HepG2 (cell line): ENCODE measurements at regions not wholly inside any gene's neighbourhood (a gene's known extent, or its start where the extent isn't known, plus 50 kb on each side); places are given as distances from the start of the nearest gene placed in this dataset.

Experiments
- ATAC-seq: fragments of 200-7000 bp; cut with Tn5 transposase; 3 replicates; pipeline ENCODE4 v1.9.1; 2020; ENCODE audit warnings: mild to moderate bottlenecking, moderate library complexity
- BruUV-seq: library from RNA; stranded (reverse); fragments of 400-500 nt; replicated peaks from 2 replicates; lab custom pipeline; 2021; lab: Mats Ljungman, UMichigan
- CTCF ChIA-PET: fragments of 300-600 bp; formaldehyde crosslinking; extraction: SDS; loops from one replicate; lab custom pipeline; 2021; ENCODE audit warnings: low total read pairs, inconsistent platforms, low intra/inter-chr PET ratio; lab: Yijun Ruan, JAX
- POLR2A ChIA-PET: fragments of 350-600 bp; sonication (Branson Sonifier 250); formaldehyde crosslinking; loops from one replicate; lab custom pipeline; 2020; ENCODE audit warnings: antibody characterized with exemption, inconsistent platforms; lab: Yijun Ruan, JAX
- DNase-seq: peaks from one replicate; pipeline ENCODE4 v3.0.0-alpha.2; 2015; ENCODE audit warnings: low spot score
- FAIRE-seq: peaks from 3 replicates; lab custom pipeline; 2011; peaks lifted over from hg19 to GRCh38; lab: Jason Lieb, UNC
- H2AFZ ChIP-seq: one replicate; pipeline ENCODE4 v1.6.1; 2011; ENCODE audit warnings: low read length, inconsistent platforms
- H3K27ac ChIP-seq: fragments of 300-600 bp; 3 replicates; pipeline ENCODE4 v1.8.0; 2011; ENCODE audit warnings: mixed run types, mild to moderate bottlenecking, mixed read lengths, low read length, inconsistent platforms; ENCODE audit not compliant: insufficient read depth; ENCODE audit errors: extremely low read length
- H3K27me3 ChIP-seq, 2 experiments: fragments of 200-600 bp in 1 of 2; 2 replicates in 1 of 2; 3 replicates in 1 of 2; pipeline versions ENCODE4 v1.6.0 to v1.8.0; 2011; ENCODE audit warnings: low read length in 2 of 2, mild to moderate bottlenecking in 2 of 2, moderate library complexity in 2 of 2, inconsistent platforms in 1 of 2; ENCODE audit not compliant: insufficient read depth in 2 of 2, control insufficient read depth in 1 of 2
- H3K36me3 ChIP-seq, 2 experiments: fragments of 200-600 bp in 1 of 2; replicated peaks in 1 of 2; 2 replicates in 1 of 2; 3 replicates in 1 of 2; pipeline versions ENCODE4 v1.5.1 to v1.8.0; 2011; ENCODE audit warnings: low read length in 2 of 2, inconsistent platforms in 1 of 2; ENCODE audit not compliant: insufficient read depth in 2 of 2, control insufficient read depth in 1 of 2
- H3K4me1 ChIP-seq: 2 replicates; pipeline ENCODE4 v1.5.1; 2012; ENCODE audit warnings: low read length, inconsistent platforms; ENCODE audit not compliant: insufficient read depth
- H3K4me2 ChIP-seq: 2 replicates; pipeline ENCODE4 v1.6.0; 2011; ENCODE audit warnings: low read depth, low read length, inconsistent platforms
- H3K4me3 ChIP-seq, 3 experiments: fragments of 200-600 bp in 1 of 3; sonication (generic), shearing (Covaris generic) in 1 of 3; replicated peaks in 1 of 3; 2 replicates each; pipeline ENCODE4 v1.5.1; 2011 to 2016; ENCODE audit warnings: low read length in 3 of 3, inconsistent platforms in 2 of 3, low read depth in 2 of 3, mild to moderate bottlenecking in 2 of 3, control low read depth in 1 of 3, mixed read lengths in 1 of 3; ENCODE audit not compliant: insufficient read depth in 1 of 3
- H3K79me2 ChIP-seq: one replicate; pipeline ENCODE4 v1.6.1; 2011; ENCODE audit warnings: low read length, inconsistent platforms; ENCODE audit not compliant: insufficient read depth
- H3K9ac ChIP-seq: 2 replicates; pipeline ENCODE4 v1.6.0; 2011; ENCODE audit warnings: mild to moderate bottlenecking, low read depth, low read length, inconsistent platforms; ENCODE audit not compliant: insufficient read depth
- H3K9me3 ChIP-seq: 2 replicates; pipeline ENCODE4 v1.5.1; 2012; ENCODE audit warnings: mild to moderate bottlenecking, low read length
- H4K20me1 ChIP-seq: 2 replicates; pipeline ENCODE4 v1.6.0; 2011; ENCODE audit warnings: inconsistent platforms, mild to moderate bottlenecking, low read length, moderate library complexity; ENCODE audit not compliant: insufficient read depth
- ADNP ChIP-seq: sonication (generic); formaldehyde crosslinking; IDR thresholded peaks from 2 replicates; pipeline ENCODE4 v1.4.0; 2020; ENCODE audit warnings: missing genetic modification reagents
- NFIC ChIP-seq: IDR thresholded peaks from 2 replicates; pipeline ENCODE4 v1.6.1; 2012; ENCODE audit warnings: mild to moderate bottlenecking, low read length, inconsistent platforms
- POLR2A ChIP-seq, 2 experiments: IDR thresholded peaks; 2 replicates each; pipeline ENCODE4 v1.6.1; 2011; ENCODE audit warnings: low read depth in 2 of 2, low read length in 2 of 2, mild to moderate bottlenecking in 1 of 2, moderate library complexity in 1 of 2; ENCODE audit not compliant: insufficient read depth in 1 of 2
- POLR2G ChIP-seq: fragments of 200-400 bp; formaldehyde crosslinking; IDR thresholded peaks from 2 replicates; pipeline ENCODE4 v1.6.1; 2018; ENCODE audit warnings: mild to moderate bottlenecking, low read depth, low read length, moderate library complexity
- SNAI1 ChIP-seq: sonication (generic); formaldehyde crosslinking; IDR thresholded peaks from 2 replicates; pipeline ENCODE4 v1.5.0; 2020; ENCODE audit warnings: mild to moderate bottlenecking, missing genetic modification reagents, borderline replicate concordance
- SYNCRIP ChIP-seq: fragments of 200-400 bp; formaldehyde crosslinking; IDR thresholded peaks from 2 replicates; pipeline ENCODE4 v1.6.1; 2018; ENCODE audit warnings: mild to moderate bottlenecking, low read depth, low read length; ENCODE audit not compliant: insufficient read depth
- TERF1 ChIP-seq: sonication (generic); formaldehyde crosslinking; IDR thresholded peaks from 2 replicates; pipeline ENCODE4 v1.8.0; 2022; ENCODE audit warnings: mild to moderate bottlenecking, missing genetic modification reagents, moderate library complexity
- ZFP1 ChIP-seq: IDR thresholded peaks from 2 replicates; pipeline ENCODE4 v1.6.1; 2016
- ZNF253 ChIP-seq: sonication (generic); formaldehyde crosslinking; IDR thresholded peaks from 2 replicates; pipeline ENCODE4 v1.8.0; 2022; ENCODE audit warnings: mild to moderate bottlenecking, missing genetic modification reagents, borderline replicate concordance
- ZNF557 ChIP-seq: sonication (generic); formaldehyde crosslinking; IDR thresholded peaks from 2 replicates; pipeline ENCODE4 v1.4.0; 2020; ENCODE audit warnings: missing genetic modification reagents
- ZNF672 ChIP-seq: sonication (generic); formaldehyde crosslinking; IDR thresholded peaks from 2 replicates; pipeline ENCODE4 v1.8.1; 2022; ENCODE audit warnings: missing genetic modification reagents
- ZNF770 ChIP-seq: sonication (generic); formaldehyde crosslinking; IDR thresholded peaks from 2 replicates; pipeline ENCODE4 v1.5.0; 2020; ENCODE audit warnings: mild to moderate bottlenecking, missing genetic modification reagents
- ZNF790 ChIP-seq: sonication (generic); formaldehyde crosslinking; IDR thresholded peaks from 2 replicates; pipeline ENCODE4 v1.8.0; 2022; ENCODE audit warnings: missing genetic modification reagents, mild to moderate bottlenecking, borderline replicate concordance
- ZSCAN25 ChIP-seq: sonication (generic); formaldehyde crosslinking; IDR thresholded peaks from 2 replicates; pipeline ENCODE4 v1.8.0; 2022; ENCODE audit warnings: mild to moderate bottlenecking, missing genetic modification reagents
- WGBS: methylation state at CpG from one replicate; pipeline ENCODE4 v1.1.6; 2017; ENCODE audit warnings: low lambda C conversion rate; 5-methylcytosine and 5-hydroxymethylcytosine counted together
- in situ Hi-C: cut with HindIII; loops from 2 replicates; pipeline ENCODE4 v1.10.0; 2017; ENCODE audit warnings: low pct_unique_long_range_greater_than_20kb; ENCODE audit not compliant: extremely low pct_ligation_motif_present
- intact Hi-C: fragments of 100-400 bp; cut with micrococcal nuclease; formaldehyde crosslinking; loops from one replicate; pipeline ENCODE4 v1.10.0; 2022; ENCODE audit not compliant: unreplicated experiment

DNA sequence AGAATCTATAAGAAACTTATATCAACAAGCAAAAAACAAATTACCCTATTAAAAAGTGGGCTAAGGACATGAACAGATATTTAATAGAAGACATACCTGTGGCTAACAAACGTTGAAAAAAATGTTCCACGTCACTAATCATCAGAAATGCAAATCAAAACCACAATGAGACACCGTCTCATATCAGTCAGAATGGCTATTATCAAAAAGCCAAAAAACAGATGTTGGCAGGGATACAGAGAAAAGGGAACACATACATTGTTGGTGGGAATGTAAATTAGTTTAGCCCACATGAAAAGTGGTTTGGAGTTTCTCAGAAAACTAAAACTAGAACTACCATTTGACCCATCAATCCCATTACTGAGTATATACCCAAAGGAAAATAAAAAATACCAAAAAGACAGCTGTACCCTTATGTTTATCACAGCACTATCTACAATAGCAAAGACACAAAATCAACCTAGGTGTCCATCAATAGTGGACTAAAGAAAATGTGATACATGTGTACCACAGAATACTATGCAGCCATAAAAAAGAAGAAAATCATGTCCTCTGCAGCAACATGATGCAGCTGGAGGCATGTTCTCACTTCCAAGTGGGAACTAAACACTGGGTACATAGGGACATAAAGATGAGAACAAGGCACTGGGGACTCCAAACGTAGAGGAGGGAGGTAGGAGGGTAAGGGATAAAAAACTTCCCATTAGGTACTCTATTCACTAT, 83.8 kb upstream of the TMEM168 start:
- Histone ChIP-seq H3K79me2 (no peaks in the 10 kb centered on the region), H3K4me3 (no peak overlapping the region), H2AFZ (no peak overlapping the region), H3K27ac (no peak overlapping the region)
- ChIA-PET POLR2A (no interaction called here), CTCF (no interaction called here)
- FAIRE-seq, result no peak
- TF ChIP-seq POLR2G (no peak), NFIC (no peak), ZNF557 (CRISPR knock-in tag) (no peak), ZNF672 (CRISPR knock-in tag) (no peak), ADNP (CRISPR knock-in tag) (no peak), POLR2A (IDR thresholded peaks at IDR 0.05; ENCODE audit: insufficient read depth in 1 of 2, low read depth in 2 of 2, low read length in 2 of 2) (no peak), ZFP1 (CRISPR knock-in tag) (no peak), ZNF770 (CRISPR knock-in tag) (no peak), ZNF253 (CRISPR knock-in tag) (no peak), SYNCRIP (no peak), ZNF790 (CRISPR knock-in tag) (no peak), TERF1 (no peak), ZSCAN25 (CRISPR knock-in tag) (no peak), SNAI1 (CRISPR knock-in tag) (no peak)
- TF ChIP-seq, all 625 proteins: peak for 0
- peaks cover 3% of the 10 kb centered on the region; the same call in 1 of the 2 replicates for H4K20me1 ChIP-seq
- H3K9ac ChIP-seq, result no peak overlapping the region
- intact Hi-C loops, result no loop called here
- BruUV-seq, result no TSS peak
- no peaks in the 10 kb centered on the region; a peak in 1 of 5 replicates for H3K27me3 ChIP-seq
- no peak overlapping the region for H3K4me2 ChIP-seq
- no peaks in the 10 kb centered on the region for H3K9me3 ChIP-seq
- no peak for DNase-seq
- ATAC-seq, result no peak
- in situ Hi-C loops, result loop anchor here (10.0 kb wide), 1 partner anchor 319 kb away; no protein-coding TSS in a partner anchor
- peaks cover 6% of the 10 kb centered on the region; the same call in 1 of the 2 replicates for H3K4me1 ChIP-seq
- H3K36me3 ChIP-seq, result no peaks in the 10 kb centered on the region
- 75% methylated on average over 4 of the region's 4 CpGs for WGBS
